Hepatic stellate cell (primary cell): ENCODE measurements at regions not wholly inside any gene's neighbourhood (a gene's known extent, or its start where the extent isn't known, plus 50 kb on each side); places are given as distances from the start of the nearest gene placed in this dataset.

Source experiments
- DNase-seq: peaks from one replicate; pipeline ENCODE4 v3.0.0; 2011; ENCODE audit warnings: low spot score

GRCh38 chrX:40313269-40313668, 215.5 kb upstream of the BCOR start:
- no peak for DNase-seq

GRCh38 chrX:40310447-40310846, 212.7 kb upstream of the BCOR start:
- DNase-seq = no peak

GRCh38 chrX:40310016-40310415, 212.3 kb upstream of the BCOR start:
- DNase-seq = no peak

GRCh38 chrX:40307871-40308270, 210.1 kb upstream of the BCOR start:
- DNase-seq = no peak

- DNase-seq = no peak
Observed at GRCh38 chrX:40304115-40304514, 206.4 kb upstream of the BCOR start.

GRCh38 chrX:40303256-40304077, 205.7 kb upstream of the BCOR start:
- DNase-seq = no peak

- DNase-seq = no peak
Observed at GRCh38 chrX:40300286-40300890, 202.6 kb upstream of the BCOR start.

- no peak for DNase-seq
Observed at GRCh38 chrX:40299641-40300046, 201.9 kb upstream of the BCOR start.

GRCh38 chrX:40298572-40299479, 201.1 kb upstream of the BCOR start:
- no peak for DNase-seq

- no peak for DNase-seq
Observed at GRCh38 chrX:40298069-40298468, 200.3 kb upstream of the BCOR start.

GRCh38 chrX:40291553-40291952, 193.8 kb upstream of the BCOR start:
- no peak for DNase-seq

- DNase-seq = no peak
Observed at GRCh38 chrX:40290517-40290916, 192.8 kb upstream of the BCOR start.

GRCh38 chrX:40285876-40286275, 188.1 kb upstream of the BCOR start:
- DNase-seq = no peak

GRCh38 chrX:40284852-40285251, 187.1 kb upstream of the BCOR start:
- no peak for DNase-seq

- DNase-seq = no peak
Observed at GRCh38 chrX:40283981-40284380, 186.2 kb upstream of the BCOR start.

GRCh38 chrX:40282946-40283660, 185.3 kb upstream of the BCOR start:
- DNase-seq = no peak

- DNase-seq = no peak
Observed at GRCh38 chrX:40282348-40282747, 184.6 kb upstream of the BCOR start.

- DNase-seq = no peak
Observed at GRCh38 chrX:40281336-40282005, 183.7 kb upstream of the BCOR start.

GRCh38 chrX:40279762-40280161, 182.0 kb upstream of the BCOR start:
- DNase-seq = no peak

- DNase-seq = no peak
Observed at GRCh38 chrX:40279091-40279430, 181.3 kb upstream of the BCOR start.

- no peak for DNase-seq
Observed at GRCh38 chrX:40278340-40279090, 180.8 kb upstream of the BCOR start.
